H1 (cell line): ENCODE measurements at regions not wholly inside any gene's neighbourhood (a gene's known extent, or its start where the extent isn't known, plus 50 kb on each side); places are given as distances from the start of the nearest gene placed in this dataset.

Experiments
- BACH1 ChIP-seq: IDR thresholded peaks from 2 replicates; pipeline ENCODE4 v1.6.1; 2012; ENCODE audit warnings: low read length, improper control_type of control experiment
- CBX8 ChIP-seq: fragments of 300-800, 300-1000 bp; sonication (generic); IDR thresholded peaks from 2 replicates; pipeline ENCODE4 v1.7.1; 2016; ENCODE audit warnings: low read depth, low read length, borderline replicate concordance
- CHD1 ChIP-seq: IDR thresholded peaks from 2 replicates; pipeline ENCODE4 v1.6.1; 2012; ENCODE audit warnings: low read depth, low read length, improper control_type of control experiment
- CHD2 ChIP-seq: IDR thresholded peaks from 2 replicates; pipeline ENCODE4 v1.6.1; 2012; ENCODE audit warnings: low read length, improper control_type of control experiment
- CHD7 ChIP-seq: fragments of 300-600 bp; sonication (generic); IDR thresholded peaks from 2 replicates; pipeline ENCODE4 v1.7.1; 2012; ENCODE audit warnings: low read length, moderate library complexity, mild to moderate bottlenecking, inconsistent platforms; ENCODE audit not compliant: insufficient replicate concordance
- EP300 ChIP-seq, 2 experiments: IDR thresholded peaks; 1 replicate in 1 of 2; 2 replicates in 1 of 2; pipeline ENCODE4 v1.6.1; 2011 to 2012; ENCODE audit warnings: low read depth in 2 of 2, low read length in 2 of 2, mild to moderate bottlenecking in 2 of 2, borderline replicate concordance in 1 of 2, inconsistent platforms in 1 of 2, moderate library complexity in 1 of 2
- JUND ChIP-seq: IDR thresholded peaks from 2 replicates; pipeline ENCODE4 v1.6.1; 2011; ENCODE audit warnings: mild to moderate bottlenecking, improper control_type of control experiment, low read length
- MAX ChIP-seq: IDR thresholded peaks from 2 replicates; pipeline ENCODE4 v1.6.1; 2012; ENCODE audit warnings: inconsistent platforms
- PHF8 ChIP-seq: fragments of 200-600 bp; sonication (generic); conservative IDR thresholded peaks from 2 replicates; pipeline ENCODE4 v1.7.1; 2012; ENCODE audit warnings: low read depth, mild to moderate bottlenecking, inconsistent platforms, low read length, moderate library complexity
- RAD21 ChIP-seq, 2 experiments: IDR thresholded peaks in 1 of 2; conservative IDR thresholded peaks in 1 of 2; 2 replicates each; pipeline ENCODE4 v1.6.1; 2011; ENCODE audit warnings: low read depth in 2 of 2, low read length in 2 of 2, improper control_type of control experiment in 1 of 2, inconsistent platforms in 1 of 2, mild to moderate bottlenecking in 1 of 2, moderate library complexity in 1 of 2
- SIRT6 ChIP-seq: IDR thresholded peaks from one replicate; pipeline ENCODE4 v1.7.1; 2012; ENCODE audit warnings: low read length, inconsistent platforms
- SP1 ChIP-seq: IDR thresholded peaks from 2 replicates; pipeline ENCODE4 v1.6.1; 2011; ENCODE audit warnings: low read depth, low read length
- TBP ChIP-seq: IDR thresholded peaks from 2 replicates; pipeline ENCODE4 v1.6.1; 2011; ENCODE audit warnings: low read depth, low read length, improper control_type of control experiment

- TF ChIP-seq CHD7, result no peak
- no peak for TF ChIP-seq CBX8
- no peak for TF ChIP-seq JUND
- no peak for TF ChIP-seq RAD21 (IDR thresholded peaks at IDR 0.05 in 1 of 2, conservative IDR thresholded peaks at IDR 0.05 in 1 of 2; ENCODE audit: low read depth in 2 of 2, low read length in 2 of 2)
- no peak for TF ChIP-seq TBP
- TF ChIP-seq PHF8, result no peak
- TF ChIP-seq MAX, result no peak
- no peak for TF ChIP-seq SP1
- no peak for TF ChIP-seq EP300 (IDR thresholded peaks at IDR 0.05; ENCODE audit: borderline replicate concordance in 1 of 2, low read depth in 2 of 2, low read length in 2 of 2)
- no peak for TF ChIP-seq SIRT6
- no peak for TF ChIP-seq BACH1
- TF ChIP-seq CHD1, result no peak
- no peak for TF ChIP-seq CHD2
Observed at GRCh38 chr14:101171650-101172049, 268.1 kb upstream of the RTL1 start (continued).
